HL-60 (cell line): ENCODE measurements at regions not wholly inside any gene's neighbourhood (a gene's known extent, or its start where the extent isn't known, plus 50 kb on each side); places are given as distances from the start of the nearest gene placed in this dataset.

Experiments used
- CTCF ChIP-seq: IDR thresholded peaks from one replicate; pipeline ENCODE4 v1.5.1; 2011; ENCODE audit warnings: low read length, control low read depth, inconsistent platforms; ENCODE audit not compliant: insufficient read depth
- GABPA ChIP-seq: IDR thresholded peaks from 2 replicates; pipeline ENCODE4 v1.6.1; 2012; ENCODE audit warnings: low read depth
- POLR2AphosphoS5 ChIP-seq: IDR thresholded peaks from 2 replicates; pipeline ENCODE4 v1.6.1; 2012; ENCODE audit warnings: low read depth
- SPI1 ChIP-seq: IDR thresholded peaks from 2 replicates; pipeline ENCODE4 v1.6.1; 2012; ENCODE audit warnings: low read depth, mild to moderate bottlenecking, borderline replicate concordance
- TF ChIP-seq, protein P1 (sequence below): IDR thresholded peaks from 2 replicates; pipeline ENCODE4 v1.6.1; 2012; ENCODE audit warnings: low read depth; ENCODE audit not compliant: insufficient replicate concordance

DNA sequence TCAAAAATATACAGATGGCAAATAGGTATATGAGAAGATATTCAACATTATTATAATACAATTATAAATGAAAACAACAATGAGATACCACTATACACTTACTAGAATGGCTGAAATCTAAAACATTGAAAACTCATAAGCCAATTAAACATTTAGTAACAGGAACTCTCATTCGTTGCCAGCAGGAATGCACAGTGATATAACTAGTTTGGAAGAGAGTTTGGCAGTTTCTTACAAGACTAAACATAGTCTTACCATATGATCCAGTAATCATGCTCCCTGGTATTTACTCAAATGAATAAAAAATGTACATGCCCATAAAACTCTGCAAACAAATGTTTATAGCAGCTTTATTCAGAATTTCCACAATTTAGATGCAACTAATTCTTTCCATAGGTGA, 476.2 kb upstream of the COBL start:
- TF ChIP-seq GABPA: no peak
- no peak for TF ChIP-seq CTCF
- TF ChIP-seq, protein P1, sequence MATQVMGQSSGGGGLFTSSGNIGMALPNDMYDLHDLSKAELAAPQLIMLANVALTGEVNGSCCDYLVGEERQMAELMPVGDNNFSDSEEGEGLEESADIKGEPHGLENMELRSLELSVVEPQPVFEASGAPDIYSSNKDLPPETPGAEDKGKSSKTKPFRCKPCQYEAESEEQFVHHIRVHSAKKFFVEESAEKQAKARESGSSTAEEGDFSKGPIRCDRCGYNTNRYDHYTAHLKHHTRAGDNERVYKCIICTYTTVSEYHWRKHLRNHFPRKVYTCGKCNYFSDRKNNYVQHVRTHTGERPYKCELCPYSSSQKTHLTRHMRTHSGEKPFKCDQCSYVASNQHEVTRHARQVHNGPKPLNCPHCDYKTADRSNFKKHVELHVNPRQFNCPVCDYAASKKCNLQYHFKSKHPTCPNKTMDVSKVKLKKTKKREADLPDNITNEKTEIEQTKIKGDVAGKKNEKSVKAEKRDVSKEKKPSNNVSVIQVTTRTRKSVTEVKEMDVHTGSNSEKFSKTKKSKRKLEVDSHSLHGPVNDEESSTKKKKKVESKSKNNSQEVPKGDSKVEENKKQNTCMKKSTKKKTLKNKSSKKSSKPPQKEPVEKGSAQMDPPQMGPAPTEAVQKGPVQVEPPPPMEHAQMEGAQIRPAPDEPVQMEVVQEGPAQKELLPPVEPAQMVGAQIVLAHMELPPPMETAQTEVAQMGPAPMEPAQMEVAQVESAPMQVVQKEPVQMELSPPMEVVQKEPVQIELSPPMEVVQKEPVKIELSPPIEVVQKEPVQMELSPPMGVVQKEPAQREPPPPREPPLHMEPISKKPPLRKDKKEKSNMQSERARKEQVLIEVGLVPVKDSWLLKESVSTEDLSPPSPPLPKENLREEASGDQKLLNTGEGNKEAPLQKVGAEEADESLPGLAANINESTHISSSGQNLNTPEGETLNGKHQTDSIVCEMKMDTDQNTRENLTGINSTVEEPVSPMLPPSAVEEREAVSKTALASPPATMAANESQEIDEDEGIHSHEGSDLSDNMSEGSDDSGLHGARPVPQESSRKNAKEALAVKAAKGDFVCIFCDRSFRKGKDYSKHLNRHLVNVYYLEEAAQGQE: no peak
- no peak for TF ChIP-seq POLR2AphosphoS5
- no peak for TF ChIP-seq SPI1
